B cell (primary cell): ENCODE measurements at regions not wholly inside any gene's neighbourhood (a gene's known extent, or its start where the extent isn't known, plus 50 kb on each side); places are given as distances from the start of the nearest gene placed in this dataset.

Experiments used
- EZH2 ChIP-seq: IDR thresholded peaks from 2 replicates; pipeline ENCODE4 v1.6.1; 2012; ENCODE audit warnings: borderline replicate concordance, low read depth, mild to moderate bottlenecking, moderate library complexity, low read length; ENCODE audit not compliant: insufficient read depth, poor library complexity, severe bottlenecking
- TF ChIP-seq, protein P1 (sequence below): fragments of 200-600 bp; IDR thresholded peaks from one replicate; pipeline ENCODE4 v1.8.0; 2022; ENCODE audit warnings: antibody characterized with exemption, mild to moderate bottlenecking

DNA sequence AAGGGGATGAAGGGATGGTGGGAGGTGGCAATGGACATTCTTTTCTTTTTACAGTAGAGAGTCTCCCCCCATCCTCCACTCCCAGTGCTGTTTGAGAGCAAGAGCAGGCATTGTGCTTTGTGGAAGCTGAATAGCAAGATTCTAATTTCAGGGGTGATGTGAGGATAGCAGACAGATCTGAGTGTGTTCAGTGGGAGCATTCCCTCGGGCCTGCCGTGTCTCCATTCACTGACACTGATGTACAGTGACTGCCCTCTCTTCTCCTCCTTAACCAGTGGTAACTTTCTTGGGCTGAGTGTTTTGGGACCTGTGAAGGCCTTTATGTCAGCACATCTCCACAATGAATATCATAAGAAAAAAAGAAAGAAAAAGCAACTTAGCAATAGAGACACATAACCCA lies 396.6 kb upstream of the RPS6KA3 start:
- TF ChIP-seq, protein P1, sequence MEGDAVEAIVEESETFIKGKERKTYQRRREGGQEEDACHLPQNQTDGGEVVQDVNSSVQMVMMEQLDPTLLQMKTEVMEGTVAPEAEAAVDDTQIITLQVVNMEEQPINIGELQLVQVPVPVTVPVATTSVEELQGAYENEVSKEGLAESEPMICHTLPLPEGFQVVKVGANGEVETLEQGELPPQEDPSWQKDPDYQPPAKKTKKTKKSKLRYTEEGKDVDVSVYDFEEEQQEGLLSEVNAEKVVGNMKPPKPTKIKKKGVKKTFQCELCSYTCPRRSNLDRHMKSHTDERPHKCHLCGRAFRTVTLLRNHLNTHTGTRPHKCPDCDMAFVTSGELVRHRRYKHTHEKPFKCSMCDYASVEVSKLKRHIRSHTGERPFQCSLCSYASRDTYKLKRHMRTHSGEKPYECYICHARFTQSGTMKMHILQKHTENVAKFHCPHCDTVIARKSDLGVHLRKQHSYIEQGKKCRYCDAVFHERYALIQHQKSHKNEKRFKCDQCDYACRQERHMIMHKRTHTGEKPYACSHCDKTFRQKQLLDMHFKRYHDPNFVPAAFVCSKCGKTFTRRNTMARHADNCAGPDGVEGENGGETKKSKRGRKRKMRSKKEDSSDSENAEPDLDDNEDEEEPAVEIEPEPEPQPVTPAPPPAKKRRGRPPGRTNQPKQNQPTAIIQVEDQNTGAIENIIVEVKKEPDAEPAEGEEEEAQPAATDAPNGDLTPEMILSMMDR, result no peak
- TF ChIP-seq EZH2, result no peak
